ENCODE measurements at regions not wholly inside any gene's neighbourhood (a gene's known extent, or its start where the extent isn't known, plus 50 kb on each side); places are given as distances from the start of the nearest gene placed in this dataset.
A peak's percentile ranks its signal among the peaks of the same experiment; 100 is the strongest.

DNA sequence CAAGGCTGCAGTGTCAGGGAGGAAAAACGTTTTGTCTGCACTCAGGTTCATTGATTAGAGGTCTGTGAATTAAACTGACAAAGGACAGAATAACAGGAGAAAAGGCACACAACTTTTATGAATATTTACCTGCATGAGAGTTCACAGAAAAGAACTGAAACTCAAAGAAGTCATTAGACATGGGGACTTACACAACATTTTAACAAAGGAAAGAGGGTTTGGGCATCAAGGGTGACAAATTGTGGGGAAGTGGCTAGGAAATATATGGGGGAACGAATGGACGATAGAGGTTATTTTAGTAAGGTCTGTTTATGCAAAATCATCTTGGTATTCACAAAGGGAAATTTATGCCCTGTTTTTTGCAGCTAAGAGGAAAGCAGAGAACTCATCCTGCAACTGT, 65.6 kb upstream of the C15orf39 start:
- ChIA-PET CTCF (no interaction called here), POLR2A (no interaction called here)
- H3K9me3 Mint-ChIP-seq (ENCODE audit: low read depth): peaks cover 4% of the 10 kb centered on the region
- DNase-seq (no peak), ATAC-seq (no peak)
- no peak overlapping the region for H3K4me3 Mint-ChIP-seq
- peaks cover 8% of the 10 kb centered on the region for H3K4me1 Mint-ChIP-seq
- no peak overlapping the region for H3K27ac Mint-ChIP-seq
- intact Hi-C loops (cut with DNase I, micrococcal nuclease): no loop called here
- no peaks in the 10 kb centered on the region for H3K36me3 Mint-ChIP-seq (ENCODE audit: low read depth)
- H3K27me3 Mint-ChIP-seq: peaks cover 9% of the 10 kb centered on the region

DNA sequence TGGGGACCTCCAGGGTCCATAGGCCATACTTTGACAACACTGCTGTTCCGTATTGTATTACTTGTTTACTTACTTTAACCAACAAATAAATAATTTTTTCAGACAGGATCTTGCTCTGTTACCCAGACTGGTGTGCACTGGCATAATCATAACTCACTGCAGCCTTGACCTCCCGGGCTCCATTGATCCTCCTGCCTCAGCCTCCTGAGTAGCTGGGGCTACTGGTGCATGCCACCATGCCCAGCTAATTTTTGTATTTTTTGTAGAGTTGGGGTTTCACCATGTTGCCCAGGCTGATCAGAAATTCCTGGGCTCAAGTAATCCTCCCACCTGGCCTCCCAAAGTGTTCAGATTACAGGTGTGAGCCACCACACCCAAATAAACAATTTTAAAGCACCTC, 64.9 kb upstream of the C15orf39 start:
- ATAC-seq (no peak), DNase-seq (no peak)
- CTCF ChIA-PET: no interaction called here
- POLR2A ChIA-PET: no interaction called here
- H3K36me3 Mint-ChIP-seq (ENCODE audit: low read depth): no peaks in the 10 kb centered on the region
- peaks cover 9% of the 10 kb centered on the region for H3K27me3 Mint-ChIP-seq
- no peak overlapping the region for H3K4me3 Mint-ChIP-seq
- intact Hi-C loops (cut with DNase I, micrococcal nuclease): no loop called here
- H3K9me3 Mint-ChIP-seq (ENCODE audit: low read depth): peaks cover 5% of the 10 kb centered on the region
- H3K4me1 Mint-ChIP-seq: peaks cover 4% of the 10 kb centered on the region
- no peak overlapping the region for H3K27ac Mint-ChIP-seq

DNA sequence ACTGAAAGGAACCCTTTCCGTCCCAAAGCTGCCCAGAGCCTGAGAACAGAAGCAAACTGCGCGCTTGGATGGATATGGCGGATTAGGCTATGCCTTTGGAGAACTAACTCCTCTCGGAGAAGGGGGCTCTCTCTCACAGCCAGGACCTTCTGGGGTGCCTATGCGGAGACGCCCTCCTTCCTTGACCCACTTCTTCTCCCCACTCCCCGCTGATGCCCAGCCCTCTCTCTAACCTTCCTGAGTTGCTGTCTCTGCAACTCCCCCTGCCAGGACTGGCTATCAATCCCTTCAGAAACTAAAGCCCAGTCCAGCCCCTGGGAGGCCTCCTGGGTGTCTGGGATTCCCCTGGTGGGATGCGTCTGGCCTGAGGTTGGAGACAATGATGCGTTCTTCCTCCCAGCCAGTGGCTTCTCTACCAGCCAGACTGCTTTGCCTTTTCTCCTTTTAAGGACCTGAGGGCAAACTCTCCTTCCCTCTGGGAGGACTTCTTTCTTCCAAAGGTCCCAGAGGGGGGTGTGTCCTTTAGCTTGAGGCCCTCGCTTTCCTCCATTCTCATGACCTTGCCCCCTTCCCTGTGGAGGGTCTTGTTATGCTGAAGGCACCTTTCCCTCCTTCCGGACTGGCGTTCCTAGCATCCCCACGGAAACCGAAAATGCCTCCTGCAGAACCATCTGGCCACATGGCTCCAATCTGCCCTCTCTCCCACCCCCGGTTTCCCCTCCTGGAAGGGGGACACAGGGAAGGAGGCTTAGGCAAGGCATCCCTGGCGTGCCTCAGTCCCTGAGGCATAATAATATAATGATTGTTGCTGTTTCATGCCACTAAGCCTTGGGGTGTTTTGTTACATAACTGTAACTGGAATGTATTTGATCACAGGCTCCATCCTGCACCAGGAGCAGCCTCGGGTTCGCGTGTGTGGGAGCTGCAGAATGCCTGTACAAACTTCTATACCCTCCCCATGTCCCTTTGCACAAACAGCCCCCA, 63.4 kb upstream of the C15orf39 start:
- intact Hi-C loops (cut with DNase I, micrococcal nuclease): no loop called here
- H3K36me3 Mint-ChIP-seq (ENCODE audit: low read depth): peaks cover 6% of the 10 kb centered on the region
- DNase-seq: no peak
- H3K9me3 Mint-ChIP-seq (ENCODE audit: low read depth): peaks cover 16% of the 10 kb centered on the region
- H3K27me3 Mint-ChIP-seq: peaks cover 9% of the 10 kb centered on the region
- ChIA-PET POLR2A (no interaction called here), CTCF (no interaction called here)
- H3K27ac Mint-ChIP-seq: no peak overlapping the region
- H3K4me1 Mint-ChIP-seq: peaks cover 4% of the 10 kb centered on the region
- ATAC-seq: no peak
- no peak overlapping the region for H3K4me3 Mint-ChIP-seq

DNA sequence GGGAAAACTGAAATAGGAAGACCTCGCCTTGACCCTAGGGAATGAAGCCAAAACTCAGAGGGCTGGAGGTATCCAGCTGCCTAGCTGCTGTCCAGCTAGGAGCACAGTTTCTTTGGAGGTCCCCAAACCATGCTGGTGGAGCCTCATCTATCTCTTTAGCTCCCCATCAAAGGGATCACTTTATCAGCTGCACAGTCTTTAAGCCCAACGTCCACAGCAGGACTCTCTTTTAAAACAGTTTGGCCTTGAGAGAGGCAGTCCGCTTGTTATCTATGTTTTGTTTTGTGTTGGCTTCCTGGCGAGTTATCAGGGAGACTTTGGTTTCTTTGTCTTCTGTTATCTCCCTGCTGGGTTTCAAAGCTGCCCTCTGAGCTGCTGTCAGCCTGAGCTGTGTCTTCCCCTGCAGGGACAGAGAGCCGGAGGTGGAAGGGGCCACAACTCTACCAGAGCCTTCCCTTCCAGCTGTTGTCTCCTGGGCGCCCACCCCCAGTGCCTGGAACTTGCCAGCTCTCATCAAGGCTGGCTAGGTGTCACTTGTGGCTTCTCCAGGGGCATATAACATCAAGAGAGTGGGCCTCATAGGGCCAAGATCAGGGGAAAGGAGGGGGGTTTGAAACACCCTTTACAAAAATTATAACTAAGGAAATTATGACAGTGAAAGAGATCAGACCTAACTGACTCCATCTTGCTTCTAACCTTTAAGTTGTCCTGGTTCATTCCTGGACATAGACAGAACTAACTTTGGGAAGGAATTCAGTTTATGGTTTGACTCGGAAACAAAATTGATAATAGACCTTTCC, 61.4 kb upstream of the C15orf39 start:
- Mint-ChIP-seq H3K4me3 (no peak overlapping the region), H3K27ac (no peak overlapping the region), H3K9me3 (ENCODE audit: low read depth) (peaks cover 18% of the 10 kb centered on the region), H3K36me3 (ENCODE audit: low read depth) (peaks cover 10% of the 10 kb centered on the region), H3K27me3 (peaks cover 9% of the 10 kb centered on the region), H3K4me1 (peaks cover 2% of the 10 kb centered on the region)
- intact Hi-C loops (cut with DNase I, micrococcal nuclease): no loop called here
- DNase-seq (no peak), ATAC-seq (no peak)
- POLR2A ChIA-PET: no interaction called here
- CTCF ChIA-PET: interaction anchor here (0.6 kb wide), 1 partner anchor 371 kb away, joined by 3 read pairs; no protein-coding TSS in a partner anchor

DNA sequence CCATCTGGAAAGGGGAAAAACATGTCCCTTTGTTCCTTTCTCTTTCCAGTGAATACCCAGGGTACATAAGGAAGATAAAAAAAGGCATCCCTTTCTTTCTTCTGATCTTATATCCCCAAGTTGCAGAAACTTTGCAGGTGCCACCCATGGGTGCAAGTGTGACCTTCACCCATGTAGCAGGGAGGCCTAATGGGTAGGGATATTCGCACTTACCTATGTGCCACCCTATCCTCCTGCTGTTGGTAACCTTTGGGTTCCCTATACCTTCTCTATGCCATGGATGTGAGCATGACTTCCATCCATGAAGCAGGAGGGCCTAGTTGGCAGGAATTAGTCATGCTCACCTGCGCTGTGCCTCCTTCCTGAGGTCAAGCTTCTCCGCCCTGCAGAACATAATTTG, 59.2 kb upstream of the C15orf39 start:
- intact Hi-C loops (cut with DNase I, micrococcal nuclease): no loop called here
- H3K27me3 Mint-ChIP-seq: no peaks in the 10 kb centered on the region
- peaks cover 2% of the 10 kb centered on the region for H3K4me1 Mint-ChIP-seq
- H3K36me3 Mint-ChIP-seq (ENCODE audit: low read depth): peaks cover 10% of the 10 kb centered on the region
- ATAC-seq (no peak), DNase-seq (no peak)
- POLR2A ChIA-PET: no interaction called here
- H3K4me3 Mint-ChIP-seq: no peak overlapping the region
- CTCF ChIA-PET: no interaction called here
- no peak overlapping the region for H3K27ac Mint-ChIP-seq
- peaks cover 20% of the 10 kb centered on the region for H3K9me3 Mint-ChIP-seq (ENCODE audit: low read depth)

DNA sequence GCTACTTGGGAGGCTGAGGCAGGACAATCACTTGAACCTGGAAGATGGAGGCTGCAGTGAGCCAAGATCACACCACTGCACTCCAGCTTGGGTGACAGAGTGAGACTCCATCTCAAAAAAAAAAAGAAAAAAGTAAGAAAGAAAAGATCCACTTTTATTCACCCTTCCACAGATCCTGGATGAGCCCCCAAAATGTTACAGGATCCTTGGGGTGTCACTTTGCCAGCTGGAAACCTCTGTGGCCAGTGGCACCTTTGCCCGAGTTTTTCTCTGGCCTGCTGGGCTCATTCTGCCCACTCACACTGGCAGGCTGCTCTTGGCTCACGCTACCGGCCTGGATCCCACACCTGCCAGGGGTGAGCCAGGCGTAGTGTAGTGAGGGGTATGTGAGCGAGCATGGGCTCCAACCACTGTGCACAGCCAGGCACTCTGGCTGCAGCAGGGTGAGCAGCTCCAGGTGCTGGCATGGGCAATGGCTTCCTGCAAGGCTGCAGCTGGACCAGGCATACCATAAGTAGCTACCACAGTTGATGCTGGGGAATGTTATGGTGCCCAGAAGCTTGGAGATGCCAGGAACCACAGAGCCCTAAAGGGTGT, 57.8 kb upstream of the C15orf39 start:
- H3K9me3 Mint-ChIP-seq (ENCODE audit: low read depth): peaks cover 20% of the 10 kb centered on the region
- intact Hi-C loops (cut with DNase I, micrococcal nuclease): no loop called here
- no peak overlapping the region for H3K4me3 Mint-ChIP-seq
- no peak overlapping the region for H3K27ac Mint-ChIP-seq
- no peak for DNase-seq
- H3K4me1 Mint-ChIP-seq: no peaks in the 10 kb centered on the region
- ChIA-PET CTCF (interaction anchor here (0.5 to 1.4 kb wide), 2 partner anchors 15 to 390 kb away, joined by 3 read pairs; no protein-coding TSS in a partner anchor), POLR2A (no interaction called here)
- H3K36me3 Mint-ChIP-seq (ENCODE audit: low read depth): peaks cover 10% of the 10 kb centered on the region
- H3K27me3 Mint-ChIP-seq: no peaks in the 10 kb centered on the region
- no peak for ATAC-seq

DNA sequence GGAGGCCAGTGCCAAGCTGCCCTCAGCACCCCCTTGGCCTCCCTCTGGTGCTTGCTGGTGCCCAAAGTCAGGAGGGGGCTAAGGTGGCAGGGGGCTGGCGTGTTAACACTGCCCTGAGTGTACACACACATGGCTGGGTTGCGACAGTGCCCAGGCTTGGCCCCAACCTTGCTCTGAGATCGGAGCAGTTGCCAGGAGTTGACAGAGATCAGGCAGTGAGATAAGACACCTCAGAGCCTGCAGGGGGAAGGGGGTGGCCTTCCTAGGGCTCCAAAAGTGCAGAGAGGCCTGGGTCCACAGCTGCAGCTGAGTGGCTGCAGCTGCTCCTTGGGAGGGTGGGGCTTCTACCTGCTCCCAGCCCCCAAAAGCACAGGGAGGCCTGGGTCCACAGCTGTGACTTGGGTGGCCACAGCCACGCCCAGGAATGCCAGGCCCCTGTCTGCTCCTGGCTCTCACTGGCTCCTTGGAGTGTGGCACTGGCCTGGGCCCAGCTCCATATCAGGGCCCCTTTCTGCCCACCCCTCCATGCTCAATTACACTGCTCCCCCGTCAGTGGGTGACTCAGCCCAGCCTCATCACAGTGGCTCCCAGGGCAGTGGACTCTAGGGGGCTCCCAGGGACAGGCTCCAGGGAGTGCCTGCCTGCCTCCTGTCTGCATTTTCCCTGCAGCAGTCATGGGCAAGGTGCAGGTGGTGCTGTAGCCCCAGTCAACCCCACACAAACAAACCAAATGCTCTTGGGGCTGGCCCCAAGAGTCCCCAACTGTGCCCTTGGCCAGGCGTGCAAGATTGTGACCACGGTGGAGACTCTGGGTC, 56.4 kb upstream of the C15orf39 start:
- intact Hi-C loops (cut with DNase I, micrococcal nuclease): no loop called here
- Mint-ChIP-seq H3K4me3 (no peak overlapping the region), H3K4me1 (peaks cover 3% of the 10 kb centered on the region), H3K27me3 (no peaks in the 10 kb centered on the region), H3K27ac (no peak overlapping the region), H3K36me3 (ENCODE audit: low read depth) (peaks cover 10% of the 10 kb centered on the region), H3K9me3 (ENCODE audit: low read depth) (peaks cover 20% of the 10 kb centered on the region)
- ChIA-PET POLR2A (no interaction called here), CTCF (interaction anchor here (0.9 to 1.4 kb wide), 2 partner anchors 9 to 14 kb away, joined by 3 read pairs; no protein-coding TSS in a partner anchor)
- DNase-seq: no peak
- ATAC-seq: no peak

- Mint-ChIP-seq H3K9me3 (ENCODE audit: low read depth) (peaks cover 4% of the 10 kb centered on the region), H3K4me1 (peaks cover 7% of the 10 kb centered on the region), H3K27ac (no peak overlapping the region), H3K27me3 (peaks cover 2% of the 10 kb centered on the region), H3K4me3 (no peak overlapping the region), H3K36me3 (ENCODE audit: low read depth) (peaks cover 5% of the 10 kb centered on the region)
- ChIA-PET POLR2A (no interaction called here), CTCF (no interaction called here)
- intact Hi-C loops (cut with DNase I, micrococcal nuclease): no loop called here
- ATAC-seq (no peak), DNase-seq (no peak)
Observed at GRCh38 chr15:75148280-75148679, 53.4 kb upstream of the C15orf39 start.

DNA sequence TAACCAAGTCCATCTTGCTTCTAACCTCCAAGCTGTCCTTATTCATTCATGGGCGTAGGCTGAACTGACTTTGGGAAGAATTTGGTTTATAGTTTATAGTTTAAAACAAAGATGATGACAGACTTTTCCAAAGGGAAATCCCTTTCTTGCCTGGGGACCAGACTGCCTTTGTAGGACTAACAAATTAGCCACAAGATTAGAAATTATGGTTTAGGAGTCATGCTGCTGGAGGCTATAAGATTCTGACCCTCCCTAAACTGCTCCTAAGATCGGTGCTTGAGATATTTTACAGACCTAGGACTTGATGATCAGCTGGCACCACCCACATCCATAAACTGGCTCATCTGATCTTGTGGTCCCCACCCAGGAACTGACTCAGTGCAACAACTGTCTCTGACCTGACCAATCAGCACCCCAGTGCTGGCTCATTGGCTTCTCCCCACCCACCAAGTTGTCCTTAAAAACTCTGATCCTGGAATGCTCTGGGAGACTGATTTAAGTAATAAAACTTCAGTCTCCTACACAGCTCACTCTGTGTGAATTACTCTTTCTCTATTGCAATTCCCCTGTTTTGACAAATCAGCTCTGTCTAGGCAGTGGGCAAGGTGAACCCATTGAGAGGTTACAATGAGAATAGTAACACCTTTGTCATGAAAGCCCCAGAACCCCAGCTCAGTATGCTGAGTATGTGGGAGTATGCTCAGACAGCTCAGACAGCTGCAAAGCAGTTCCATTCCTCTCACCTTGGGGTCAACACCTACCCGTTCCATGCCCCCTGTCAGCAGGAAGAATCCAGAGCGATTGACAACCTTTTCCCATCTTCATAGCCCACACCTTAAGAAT, 51.6 kb upstream of the C15orf39 start:
- Mint-ChIP-seq H3K27ac (no peak overlapping the region), H3K4me1 (peaks cover 12% of the 10 kb centered on the region), H3K27me3 (peaks cover 2% of the 10 kb centered on the region), H3K4me3 (no peak overlapping the region), H3K9me3 (ENCODE audit: low read depth) (peaks cover 2% of the 10 kb centered on the region), H3K36me3 (ENCODE audit: low read depth) (no peaks in the 10 kb centered on the region)
- ATAC-seq (peak; percentile 64), DNase-seq (peak; percentile 22)
- intact Hi-C loops (cut with DNase I, micrococcal nuclease): no loop called here
- ChIA-PET CTCF (interaction anchor here (0.6 kb wide), 1 partner anchor 522 kb away, joined by 3 read pairs; no protein-coding TSS in a partner anchor), POLR2A (no interaction called here)
